H1 (cell line): ENCODE measurements at regions not wholly inside any gene's neighbourhood (a gene's known extent, or its start where the extent isn't known, plus 50 kb on each side); places are given as distances from the start of the nearest gene placed in this dataset.

Source experiments
- ATF3 ChIP-seq: IDR thresholded peaks from 2 replicates; pipeline ENCODE4 v1.6.1; 2011; ENCODE audit warnings: low read depth, mild to moderate bottlenecking, low read length; ENCODE audit not compliant: insufficient read depth
- CBX8 ChIP-seq: fragments of 300-800, 300-1000 bp; sonication (generic); IDR thresholded peaks from 2 replicates; pipeline ENCODE4 v1.7.1; 2016; ENCODE audit warnings: low read depth, low read length, borderline replicate concordance
- CEBPB ChIP-seq: IDR thresholded peaks from 2 replicates; pipeline ENCODE4 v1.6.1; 2012; ENCODE audit warnings: low read depth, low read length
- CHD2 ChIP-seq: IDR thresholded peaks from 2 replicates; pipeline ENCODE4 v1.6.1; 2012; ENCODE audit warnings: low read length, improper control_type of control experiment
- CHD7 ChIP-seq: fragments of 300-600 bp; sonication (generic); IDR thresholded peaks from 2 replicates; pipeline ENCODE4 v1.7.1; 2012; ENCODE audit warnings: low read length, moderate library complexity, mild to moderate bottlenecking, inconsistent platforms; ENCODE audit not compliant: insufficient replicate concordance
- KDM5A ChIP-seq: fragments of 200-600 bp; IDR thresholded peaks from 2 replicates; pipeline ENCODE4 v1.7.1; 2012; ENCODE audit warnings: mild to moderate bottlenecking, low read length, inconsistent platforms, mixed read lengths
- ZNF274 ChIP-seq: IDR thresholded peaks from 2 replicates; pipeline ENCODE4 v1.7.0; 2012; ENCODE audit warnings: low read length, borderline replicate concordance; ENCODE audit errors: extremely low read depth

GRCh38 chr5:21225223-21226064 lies 1237.4 kb upstream of the CDH18 start (continued):
- TF ChIP-seq CHD7 (no peak), ZNF274 (no peak), ATF3 (no peak), CHD2 (no peak), CEBPB (no peak), CBX8 (no peak), KDM5A (no peak)
